ENCODE measurements at regions not wholly inside any gene's neighbourhood (a gene's known extent, or its start where the extent isn't known, plus 50 kb on each side); places are given as distances from the start of the nearest gene placed in this dataset.
A peak's percentile ranks its signal among the peaks of the same experiment; 100 is the strongest.
"Not testable (repeated sequence)": the region's sequence is repeated elsewhere in the genome, so short reads cannot be mapped to it uniquely, and the experiment has no call there.

- Histone ChIP-seq H3K4me3 (ENCODE audit: low read depth in 1 of 2, low read length in 2 of 2) (no peak overlapping the region), H3K9me3 (ENCODE audit: control insufficient read depth in 1 of 2, low read length in 2 of 2) (no peaks in the 10 kb centered on the region), H3K36me3 (ENCODE audit: control insufficient read depth in 1 of 2, insufficient read depth in 2 of 2, low read length in 2 of 2) (peaks cover 0 to 4% of the 10 kb centered on the region in 2 donors), H3K27ac (ENCODE audit: low read length) (no peak overlapping the region), H3K27me3 (ENCODE audit: low read depth, low read length) (no peaks in the 10 kb centered on the region), H3K4me1 (ENCODE audit: control insufficient read depth in 1 of 2, insufficient read depth in 2 of 2, low read length in 2 of 2) (no peaks in the 10 kb centered on the region)
These were observed 115.6 kb upstream of the KLF14 start for GRCh38 chr7:130849604-130850003.

- peaks cover 3 to 16% of the 10 kb centered on the region in 2 donors for H3K36me3 ChIP-seq (ENCODE audit: control insufficient read depth in 1 of 2, insufficient read depth in 2 of 2, low read length in 2 of 2)
- H3K27ac ChIP-seq (ENCODE audit: low read length), result no peak overlapping the region
- H3K9me3 ChIP-seq (ENCODE audit: control insufficient read depth in 1 of 2, low read length in 2 of 2), result peaks cover 0 to 2% of the 10 kb centered on the region in 2 donors
- H3K4me3 ChIP-seq (ENCODE audit: low read depth in 1 of 2, low read length in 2 of 2), result no peak overlapping the region
- H3K27me3 ChIP-seq (ENCODE audit: low read depth, low read length), result no peaks in the 10 kb centered on the region
- H3K4me1 ChIP-seq (ENCODE audit: control insufficient read depth in 1 of 2, insufficient read depth in 2 of 2, low read length in 2 of 2), result no peaks in the 10 kb centered on the region
These were observed 116.9 kb upstream of the KLF14 start for GRCh38 chr7:130850956-130851355.

- Histone ChIP-seq H3K4me1 (ENCODE audit: control insufficient read depth in 1 of 2, insufficient read depth in 2 of 2, low read length in 2 of 2) (no peaks in the 10 kb centered on the region), H3K36me3 (ENCODE audit: control insufficient read depth in 1 of 2, insufficient read depth in 2 of 2, low read length in 2 of 2) (peaks cover 10 to 32% of the 10 kb centered on the region in 2 donors), H3K27me3 (ENCODE audit: low read depth, low read length) (no peaks in the 10 kb centered on the region), H3K4me3 (ENCODE audit: low read depth in 1 of 2, low read length in 2 of 2) (no peak overlapping the region), H3K27ac (ENCODE audit: low read length) (no peak overlapping the region), H3K9me3 (ENCODE audit: control insufficient read depth in 1 of 2, low read length in 2 of 2) (peaks cover 12 to 19% of the 10 kb centered on the region in 2 donors)
These were observed 118.9 kb upstream of the KLF14 start for GRCh38 chr7:130852867-130853266.

- Histone ChIP-seq H3K9me3 (ENCODE audit: control insufficient read depth in 1 of 2, low read length in 2 of 2) (peaks cover 12 to 21% of the 10 kb centered on the region in 2 donors), H3K36me3 (ENCODE audit: control insufficient read depth in 1 of 2, insufficient read depth in 2 of 2, low read length in 2 of 2) (peaks cover 10 to 39% of the 10 kb centered on the region in 2 donors), H3K4me3 (ENCODE audit: low read depth in 1 of 2, low read length in 2 of 2) (no peak overlapping the region), H3K27me3 (ENCODE audit: low read depth, low read length) (no peaks in the 10 kb centered on the region), H3K4me1 (ENCODE audit: control insufficient read depth in 1 of 2, insufficient read depth in 2 of 2, low read length in 2 of 2) (no peaks in the 10 kb centered on the region), H3K27ac (ENCODE audit: low read length) (no peak overlapping the region)
These were observed 119.7 kb upstream of the KLF14 start for GRCh38 chr7:130853503-130854279.

- Histone ChIP-seq H3K27me3 (ENCODE audit: low read depth, low read length) (no peaks in the 10 kb centered on the region), H3K4me1 (ENCODE audit: control insufficient read depth in 1 of 2, insufficient read depth in 2 of 2, low read length in 2 of 2) (no peaks in the 10 kb centered on the region), H3K27ac (ENCODE audit: low read length) (no peak overlapping the region), H3K9me3 (ENCODE audit: control insufficient read depth in 1 of 2, low read length in 2 of 2) (peaks cover 12 to 22% of the 10 kb centered on the region in 2 donors), H3K4me3 (ENCODE audit: low read depth in 1 of 2, low read length in 2 of 2) (no peak overlapping the region), H3K36me3 (ENCODE audit: control insufficient read depth in 1 of 2, insufficient read depth in 2 of 2, low read length in 2 of 2) (peaks cover 10 to 39% of the 10 kb centered on the region in 2 donors)
These were observed 120.5 kb upstream of the KLF14 start for GRCh38 chr7:130854481-130854880.

- H3K4me1 ChIP-seq (ENCODE audit: control insufficient read depth in 1 of 2, insufficient read depth in 2 of 2, low read length in 2 of 2), result no peaks in the 10 kb centered on the region
- H3K27me3 ChIP-seq (ENCODE audit: low read depth, low read length), result no peaks in the 10 kb centered on the region
- H3K36me3 ChIP-seq (ENCODE audit: control insufficient read depth in 1 of 2, insufficient read depth in 2 of 2, low read length in 2 of 2), result peaks cover 10 to 48% of the 10 kb centered on the region in 2 donors
- no peak overlapping the region for H3K27ac ChIP-seq (ENCODE audit: low read length)
- peak overlapping the region in 1 of 2 donors; percentile 13 for H3K4me3 ChIP-seq (ENCODE audit: low read depth in 1 of 2, low read length in 2 of 2)
- H3K9me3 ChIP-seq (ENCODE audit: control insufficient read depth in 1 of 2, low read length in 2 of 2), result peaks cover 12 to 35% of the 10 kb centered on the region in 2 donors
These were observed 122.9 kb upstream of the KLF14 start for GRCh38 chr7:130856866-130857265.

GRCh38 chr7:130860832-130861231, 126.8 kb upstream of the KLF14 start:
- H3K9me3 ChIP-seq (ENCODE audit: control insufficient read depth in 1 of 2, low read length in 2 of 2), result peaks cover 12 to 35% of the 10 kb centered on the region in 2 donors
- not testable (repeated sequence) for H3K4me1 ChIP-seq (ENCODE audit: control insufficient read depth in 1 of 2, insufficient read depth in 2 of 2, low read length in 2 of 2); H3K27me3 ChIP-seq (ENCODE audit: low read depth, low read length); H3K27ac ChIP-seq (ENCODE audit: low read length); H3K4me3 ChIP-seq (ENCODE audit: low read depth in 1 of 2, low read length in 2 of 2)
- peaks cover 14 to 70% of the 10 kb centered on the region in 2 donors for H3K36me3 ChIP-seq (ENCODE audit: control insufficient read depth in 1 of 2, insufficient read depth in 2 of 2, low read length in 2 of 2)

GRCh38 chr7:130865408-130866236, 131.6 kb upstream of the KLF14 start:
- Histone ChIP-seq H3K27me3 (ENCODE audit: low read depth, low read length) (no peaks in the 10 kb centered on the region), H3K4me1 (ENCODE audit: control insufficient read depth in 1 of 2, insufficient read depth in 2 of 2, low read length in 2 of 2) (no peaks in the 10 kb centered on the region), H3K36me3 (ENCODE audit: control insufficient read depth in 1 of 2, insufficient read depth in 2 of 2, low read length in 2 of 2) (peaks cover 31 to 82% of the 10 kb centered on the region in 2 donors), H3K27ac (ENCODE audit: low read length) (no peak overlapping the region), H3K4me3 (ENCODE audit: low read depth in 1 of 2, low read length in 2 of 2) (no peak overlapping the region), H3K9me3 (ENCODE audit: control insufficient read depth in 1 of 2, low read length in 2 of 2) (peaks cover 0 to 6% of the 10 kb centered on the region in 2 donors)

GRCh38 chr7:130867039-130867438, 133.0 kb upstream of the KLF14 start:
- Histone ChIP-seq H3K27ac (ENCODE audit: low read length) (no peak overlapping the region), H3K36me3 (ENCODE audit: control insufficient read depth in 1 of 2, insufficient read depth in 2 of 2, low read length in 2 of 2) (peaks cover 32 to 81% of the 10 kb centered on the region in 2 donors), H3K4me1 (ENCODE audit: control insufficient read depth in 1 of 2, insufficient read depth in 2 of 2, low read length in 2 of 2) (no peaks in the 10 kb centered on the region), H3K4me3 (ENCODE audit: low read depth in 1 of 2, low read length in 2 of 2) (no peak overlapping the region), H3K9me3 (ENCODE audit: control insufficient read depth in 1 of 2, low read length in 2 of 2) (no peaks in the 10 kb centered on the region), H3K27me3 (ENCODE audit: low read depth, low read length) (no peaks in the 10 kb centered on the region)

GRCh38 chr7:130867581-130868136, 133.7 kb upstream of the KLF14 start:
- H3K9me3 ChIP-seq (ENCODE audit: control insufficient read depth in 1 of 2, low read length in 2 of 2), result no peaks in the 10 kb centered on the region
- peaks cover 37 to 81% of the 10 kb centered on the region in 2 donors for H3K36me3 ChIP-seq (ENCODE audit: control insufficient read depth in 1 of 2, insufficient read depth in 2 of 2, low read length in 2 of 2)
- H3K27me3 ChIP-seq (ENCODE audit: low read depth, low read length), result no peaks in the 10 kb centered on the region
- H3K4me3 ChIP-seq (ENCODE audit: low read depth in 1 of 2, low read length in 2 of 2), result no peak overlapping the region
- no peaks in the 10 kb centered on the region for H3K4me1 ChIP-seq (ENCODE audit: control insufficient read depth in 1 of 2, insufficient read depth in 2 of 2, low read length in 2 of 2)
- H3K27ac ChIP-seq (ENCODE audit: low read length), result no peak overlapping the region

- no peak overlapping the region for H3K27ac ChIP-seq (ENCODE audit: low read length)
- H3K4me1 ChIP-seq (ENCODE audit: control insufficient read depth in 1 of 2, insufficient read depth in 2 of 2, low read length in 2 of 2), result no peaks in the 10 kb centered on the region
- H3K4me3 ChIP-seq (ENCODE audit: low read depth in 1 of 2, low read length in 2 of 2), result no peak overlapping the region
- no peaks in the 10 kb centered on the region for H3K27me3 ChIP-seq (ENCODE audit: low read depth, low read length)
- no peaks in the 10 kb centered on the region for H3K9me3 ChIP-seq (ENCODE audit: control insufficient read depth in 1 of 2, low read length in 2 of 2)
- H3K36me3 ChIP-seq (ENCODE audit: control insufficient read depth in 1 of 2, insufficient read depth in 2 of 2, low read length in 2 of 2), result peaks cover 39 to 78% of the 10 kb centered on the region in 2 donors
These were observed 134.1 kb upstream of the KLF14 start for GRCh38 chr7:130868139-130868538.
